Loucy (cell line): ENCODE measurements at regions not wholly inside any gene's neighbourhood (a gene's known extent, or its start where the extent isn't known, plus 50 kb on each side); places are given as distances from the start of the nearest gene placed in this dataset.

Source experiments
- H2AFZ ChIP-seq: fragments of 200-600 bp; sonication (generic); 2 replicates; pipeline ENCODE4 v1.6.0; 2016; ENCODE audit warnings: antibody characterized with exemption, mild to moderate bottlenecking, low read length, moderate library complexity
- H3F3A ChIP-seq: fragments of 200-600 bp; 2 replicates; pipeline ENCODE4 v1.6.0; 2016; ENCODE audit warnings: antibody characterized with exemption, low read depth, mild to moderate bottlenecking
- H3K27me3 ChIP-seq: fragments of 200-600 bp; sonication (generic); 2 replicates; pipeline ENCODE4 v1.6.1; 2014; ENCODE audit warnings: low read length, mild to moderate bottlenecking; ENCODE audit not compliant: insufficient read depth, poor library complexity, severe bottlenecking
- H3K36me3 ChIP-seq: fragments of 200-600 bp; sonication (generic); 2 replicates; pipeline ENCODE4 v1.6.1; 2016; ENCODE audit warnings: low read length; ENCODE audit not compliant: insufficient read depth
- H3K4me1 ChIP-seq: fragments of 200-600 bp; sonication (generic); 2 replicates; pipeline ENCODE4 v1.5.1; 2014; ENCODE audit warnings: low read length, mild to moderate bottlenecking; ENCODE audit not compliant: insufficient read depth, poor library complexity, severe bottlenecking
- H3K4me2 ChIP-seq: fragments of 200-600 bp; sonication (generic); 2 replicates; pipeline ENCODE4 v1.6.0; 2014; ENCODE audit warnings: antibody characterized with exemption, low read length, low read depth, mild to moderate bottlenecking; ENCODE audit not compliant: poor library complexity, severe bottlenecking
- H3K4me3 ChIP-seq: fragments of 200-600 bp; sonication (generic); 2 replicates; pipeline ENCODE4 v1.5.1; 2014; ENCODE audit warnings: low read length, mild to moderate bottlenecking, mixed read lengths; ENCODE audit not compliant: poor library complexity, severe bottlenecking
- H3K79me2 ChIP-seq: fragments of 200-600 bp; sonication (generic); 2 replicates; pipeline ENCODE4 v1.6.1; 2014; ENCODE audit warnings: low read length; ENCODE audit not compliant: insufficient read depth
- H3K9ac ChIP-seq: fragments of 200-600 bp; sonication (generic); 2 replicates; pipeline ENCODE4 v1.6.0; 2014; ENCODE audit warnings: mild to moderate bottlenecking, low read depth, low read length, moderate library complexity; ENCODE audit not compliant: poor library complexity, severe bottlenecking
- H3K9me2 ChIP-seq: fragments of 200-600 bp; sonication (generic); replicated peaks from 2 replicates; pipeline ENCODE4 v1.6.1; 2016; ENCODE audit warnings: low read depth, low read length, mixed read lengths
- H3K9me3 ChIP-seq: fragments of 200-600 bp; sonication (generic); 2 replicates; pipeline ENCODE4 v1.6.1; 2014; ENCODE audit warnings: mild to moderate bottlenecking, antibody characterized with exemption, low read length, low read depth; ENCODE audit not compliant: insufficient read depth
- H4K20me1 ChIP-seq: fragments of 200-600 bp; sonication (generic); 2 replicates; pipeline ENCODE4 v1.6.0; 2014; ENCODE audit warnings: antibody characterized with exemption, low read length, mild to moderate bottlenecking; ENCODE audit not compliant: insufficient read depth, poor library complexity, severe bottlenecking
- CTCF ChIP-seq: fragments of 200-600 bp; sonication (generic); conservative IDR thresholded peaks from 2 replicates; pipeline ENCODE4 v1.5.1; 2014; ENCODE audit warnings: mild to moderate bottlenecking, antibody characterized with exemption, low read length
- EZH2phosphoT487 ChIP-seq: fragments of 200-600 bp; IDR thresholded peaks from 2 replicates; pipeline ENCODE4 v1.6.1; 2018; ENCODE audit warnings: antibody characterized with exemption, mild to moderate bottlenecking, moderate library complexity, borderline replicate concordance

DNA sequence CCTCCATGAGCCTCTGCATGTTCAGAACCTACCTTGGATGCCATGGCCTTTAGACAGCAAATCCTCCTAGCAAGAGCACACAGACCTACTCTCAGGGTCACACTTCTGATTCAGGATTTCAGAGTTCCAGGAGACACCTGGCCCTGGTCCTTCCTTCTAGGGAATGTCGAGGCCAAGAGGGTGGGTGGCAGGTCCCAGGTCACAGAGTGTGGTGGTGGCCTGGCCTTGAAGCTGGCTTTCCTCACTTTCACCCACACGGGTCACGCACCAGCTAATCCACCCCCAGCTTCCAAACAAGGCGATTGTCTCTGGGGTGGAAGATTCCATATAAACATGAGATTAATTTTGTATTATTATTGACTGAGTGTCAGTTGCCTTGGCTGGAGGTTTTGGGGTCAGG lies 328.3 kb upstream of the RTL1 start:
- Histone ChIP-seq H3K36me3 (no peaks in the 10 kb centered on the region), H3K9me3 (no peaks in the 10 kb centered on the region), H3K27me3 (no peaks in the 10 kb centered on the region)

DNA sequence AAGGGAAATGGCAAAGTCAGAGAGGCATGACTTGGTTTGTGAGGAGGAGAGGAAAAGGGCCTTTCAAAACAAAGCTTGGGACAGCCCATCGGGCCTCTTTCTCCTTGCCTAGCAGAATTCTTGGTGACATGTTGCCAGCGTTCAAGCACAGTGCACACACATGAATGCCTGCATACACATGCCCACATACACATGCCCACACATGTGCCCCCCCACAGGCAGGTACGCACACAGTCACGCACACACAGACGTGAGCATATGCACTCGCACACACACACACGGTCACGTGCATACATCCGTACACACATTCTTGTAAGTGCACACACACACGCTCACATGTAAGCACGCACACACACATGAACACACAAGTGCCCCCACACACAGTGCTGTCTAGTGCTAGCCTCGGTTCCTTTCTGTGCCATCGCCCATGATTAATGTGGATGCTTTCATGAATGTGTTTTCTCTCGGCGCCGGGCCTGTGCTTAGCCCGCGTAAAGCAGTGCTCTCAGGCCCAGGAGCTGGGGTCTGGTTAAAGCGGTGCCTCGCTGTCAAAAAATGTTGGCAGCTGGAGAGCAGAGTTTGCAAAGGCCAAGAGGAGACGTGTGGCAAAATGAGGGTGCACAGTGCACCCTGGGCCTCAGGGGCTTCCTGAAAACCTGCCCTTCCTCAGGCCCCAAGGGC lies 328.8 kb upstream of the DIO3 start:
- Histone ChIP-seq H3K4me2 (no peak overlapping the region), H3K36me3 (no peaks in the 10 kb centered on the region), H2AFZ (no peak overlapping the region)

More for the DNA sequence above, 328.3 kb upstream of the RTL1 start:
- Histone ChIP-seq H3K4me3 (no peak overlapping the region), H4K20me1 (no peaks in the 10 kb centered on the region), H3K9me2 (no peaks in the 10 kb centered on the region), H3K4me1 (no peaks in the 10 kb centered on the region), H3K4me2 (no peak overlapping the region), H3K79me2 (no peaks in the 10 kb centered on the region), H3F3A (no peaks in the 10 kb centered on the region), H3K9ac (no peak overlapping the region), H2AFZ (no peak overlapping the region)
- TF ChIP-seq CTCF (no peak), EZH2phosphoT487 (no peak)

GRCh38 chr14:101233021-101233366 lies 328.3 kb upstream of the DIO3 start:
- no peak overlapping the region for H2AFZ ChIP-seq
- no peak overlapping the region for H3K4me3 ChIP-seq
- no peaks in the 10 kb centered on the region for H3K9me2 ChIP-seq
- H3K79me2 ChIP-seq, result no peaks in the 10 kb centered on the region
- H3K4me1 ChIP-seq, result no peaks in the 10 kb centered on the region
- no peaks in the 10 kb centered on the region for H3K27me3 ChIP-seq
- no peak overlapping the region for H3K4me2 ChIP-seq
- no peaks in the 10 kb centered on the region for H3K9me3 ChIP-seq
- H4K20me1 ChIP-seq, result no peaks in the 10 kb centered on the region
- H3K9ac ChIP-seq, result no peak overlapping the region
- H3F3A ChIP-seq, result no peaks in the 10 kb centered on the region
- TF ChIP-seq EZH2phosphoT487 (no peak), CTCF (no peak)
- no peaks in the 10 kb centered on the region for H3K36me3 ChIP-seq

More for the DNA sequence above, 328.8 kb upstream of the DIO3 start:
- no peaks in the 10 kb centered on the region for H3K9me2 ChIP-seq
- no peak overlapping the region for H3K4me3 ChIP-seq
- no peaks in the 10 kb centered on the region for H3K79me2 ChIP-seq
- no peaks in the 10 kb centered on the region for H4K20me1 ChIP-seq
- H3K9ac ChIP-seq, result no peak overlapping the region
- TF ChIP-seq EZH2phosphoT487, result no peak
- TF ChIP-seq CTCF, result no peak
- H3K4me1 ChIP-seq, result no peaks in the 10 kb centered on the region
- H3K9me3 ChIP-seq, result no peaks in the 10 kb centered on the region
- no peaks in the 10 kb centered on the region for H3K27me3 ChIP-seq
- no peaks in the 10 kb centered on the region for H3F3A ChIP-seq
